ENCODE measurements at regions not wholly inside any gene's neighbourhood (a gene's known extent, or its start where the extent isn't known, plus 50 kb on each side); places are given as distances from the start of the nearest gene placed in this dataset.
A peak's percentile ranks its signal among the peaks of the same experiment; 100 is the strongest.

GRCh38 chr14:89708982-89709625, 245.4 kb downstream of the EFCAB11 start:
- no peak overlapping the region for H3K4me3 ChIP-seq (ENCODE audit: low read depth, low read length)
- no peak for DNase-seq (ENCODE audit: low read depth)
- TF ChIP-seq CTCF (IDR thresholded peaks at IDR 0.05; ENCODE audit: low read depth, low read length, missing control alignments): no peak

DNA sequence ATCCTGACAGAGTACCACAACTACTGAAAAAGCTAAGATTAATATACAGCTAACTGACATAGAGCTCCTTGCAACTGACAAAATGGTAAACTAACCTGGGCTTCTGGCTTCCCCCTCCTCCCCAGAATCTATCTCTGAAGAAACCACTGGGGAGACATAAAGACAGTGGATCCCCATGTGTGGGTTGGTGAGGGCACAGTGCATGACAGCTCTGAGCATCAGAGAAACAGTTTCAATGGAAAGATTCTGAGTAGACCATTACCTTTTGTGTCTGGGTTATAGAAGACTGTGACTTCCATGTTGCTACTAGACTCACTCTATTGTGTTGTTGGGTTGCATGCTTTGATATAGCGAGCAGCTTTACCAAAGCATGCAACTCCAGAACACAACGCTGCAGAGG, 247.4 kb downstream of the EFCAB11 start:
- no peak for TF ChIP-seq CTCF (IDR thresholded peaks at IDR 0.05; ENCODE audit: low read depth, low read length, missing control alignments)
- H3K4me3 ChIP-seq (ENCODE audit: low read depth, low read length): no peak overlapping the region
- no peak for DNase-seq (ENCODE audit: low read depth)

GRCh38 chr14:89702876-89703200, 251.7 kb downstream of the EFCAB11 start:
- H3K4me3 ChIP-seq (ENCODE audit: low read depth, low read length): no peak overlapping the region
- TF ChIP-seq CTCF (IDR thresholded peaks at IDR 0.05; ENCODE audit: low read depth, low read length, missing control alignments): no peak
- DNase-seq (ENCODE audit: low read depth): no peak

GRCh38 chr14:89702073-89702875, 252.3 kb downstream of the EFCAB11 start:
- DNase-seq (ENCODE audit: low read depth): no peak
- peak overlapping the region; percentile 70 for H3K4me3 ChIP-seq (ENCODE audit: low read depth, low read length)
- no peak for TF ChIP-seq CTCF (IDR thresholded peaks at IDR 0.05; ENCODE audit: low read depth, low read length, missing control alignments)

GRCh38 chr14:89701211-89702043, 253.1 kb downstream of the EFCAB11 start:
- TF ChIP-seq CTCF (IDR thresholded peaks at IDR 0.05; ENCODE audit: low read depth, low read length, missing control alignments): no peak
- peak overlapping the region; percentile 70 for H3K4me3 ChIP-seq (ENCODE audit: low read depth, low read length)
- DNase-seq (ENCODE audit: low read depth): no peak

- H3K4me3 ChIP-seq (ENCODE audit: low read depth, low read length): peak overlapping the region; percentile 70; the same call in 1 of the 2 replicates
- TF ChIP-seq CTCF (IDR thresholded peaks at IDR 0.05; ENCODE audit: low read depth, low read length, missing control alignments): no peak
- DNase-seq (ENCODE audit: low read depth): no peak
Measured at GRCh38 chr14:89700801-89701200, 253.7 kb downstream of the EFCAB11 start.

Data from GM12864 (cell line).